GM12892 (cell line): ENCODE measurements at regions not wholly inside any gene's neighbourhood (a gene's known extent, or its start where the extent isn't known, plus 50 kb on each side); places are given as distances from the start of the nearest gene placed in this dataset.

Experiments used
- POLR2A ChIP-seq: IDR thresholded peaks from 2 replicates; pipeline ENCODE4 v1.6.1; 2011; ENCODE audit warnings: low read depth, low read length, control low read depth
- POLR2AphosphoS5 ChIP-seq: IDR thresholded peaks from 2 replicates; pipeline ENCODE4 v1.6.1; 2011; ENCODE audit warnings: low read depth, low read length, control low read depth

DNA sequence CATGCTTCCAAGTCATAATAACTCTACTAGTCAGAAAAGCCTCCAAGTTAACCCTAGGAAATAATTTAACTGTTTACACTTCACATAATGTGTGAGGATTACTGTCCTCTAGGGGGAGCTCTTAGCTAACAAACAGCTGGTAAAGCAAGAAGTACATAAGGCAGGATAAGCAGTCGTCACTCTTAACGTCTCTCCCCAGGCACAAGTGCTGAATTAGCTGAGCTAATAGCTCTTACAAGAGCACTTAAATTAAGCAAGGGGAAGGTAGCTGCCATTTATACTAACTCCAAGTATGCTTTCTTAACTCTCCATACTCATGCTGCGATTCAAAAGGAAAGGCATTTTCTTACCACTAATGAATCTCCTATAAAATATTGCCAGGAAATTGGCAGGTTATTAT lies 79.3 kb upstream of the TSPAN11 start:
- no peak for TF ChIP-seq POLR2AphosphoS5
- no peak for TF ChIP-seq POLR2A
